Lower leg skin (tissue), 3 donors: ENCODE measurements at regions not wholly inside any gene's neighbourhood (a gene's known extent, or its start where the extent isn't known, plus 50 kb on each side); places are given as distances from the start of the nearest gene placed in this dataset.

ENCODE experiments used
- POLR2A ChIP-seq, 2 donors: fragments of 450-650 bp; IDR thresholded peaks; one replicate each; pipeline ENCODE4 v1.6.1; 2016 to 2017; ENCODE audit warnings: antibody characterized with exemption in 2 of 2, mild to moderate bottlenecking in 1 of 2, moderate library complexity in 1 of 2
- TF ChIP-seq, protein P1 (sequence below), 3 donors: fragments of 450-650 bp; IDR thresholded peaks; one replicate each; pipeline ENCODE4 v1.5.1; 2016; ENCODE audit warnings: antibody characterized with exemption in 3 of 3, mild to moderate bottlenecking in 3 of 3, moderate library complexity in 2 of 3

DNA sequence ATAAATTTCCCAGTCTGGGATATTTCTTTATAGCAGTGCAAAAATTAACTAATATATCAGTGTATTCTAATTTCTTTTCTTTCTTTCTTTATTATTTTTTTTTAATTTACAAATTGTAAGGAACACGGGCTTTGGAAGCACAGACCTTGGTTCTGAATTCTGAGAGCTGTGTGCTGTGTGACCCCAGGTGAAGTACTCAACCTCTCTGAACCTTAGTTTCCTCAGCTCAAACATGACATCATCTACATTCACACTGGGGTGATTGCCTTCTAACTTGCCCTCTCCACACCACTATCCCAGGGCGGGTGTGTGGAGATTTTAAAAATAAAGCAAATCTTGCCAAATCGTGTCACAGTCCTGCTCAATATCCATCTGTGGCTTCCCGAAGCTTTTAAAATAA, 282.8 kb downstream of the C12orf75 start:
- TF ChIP-seq, protein P1, sequence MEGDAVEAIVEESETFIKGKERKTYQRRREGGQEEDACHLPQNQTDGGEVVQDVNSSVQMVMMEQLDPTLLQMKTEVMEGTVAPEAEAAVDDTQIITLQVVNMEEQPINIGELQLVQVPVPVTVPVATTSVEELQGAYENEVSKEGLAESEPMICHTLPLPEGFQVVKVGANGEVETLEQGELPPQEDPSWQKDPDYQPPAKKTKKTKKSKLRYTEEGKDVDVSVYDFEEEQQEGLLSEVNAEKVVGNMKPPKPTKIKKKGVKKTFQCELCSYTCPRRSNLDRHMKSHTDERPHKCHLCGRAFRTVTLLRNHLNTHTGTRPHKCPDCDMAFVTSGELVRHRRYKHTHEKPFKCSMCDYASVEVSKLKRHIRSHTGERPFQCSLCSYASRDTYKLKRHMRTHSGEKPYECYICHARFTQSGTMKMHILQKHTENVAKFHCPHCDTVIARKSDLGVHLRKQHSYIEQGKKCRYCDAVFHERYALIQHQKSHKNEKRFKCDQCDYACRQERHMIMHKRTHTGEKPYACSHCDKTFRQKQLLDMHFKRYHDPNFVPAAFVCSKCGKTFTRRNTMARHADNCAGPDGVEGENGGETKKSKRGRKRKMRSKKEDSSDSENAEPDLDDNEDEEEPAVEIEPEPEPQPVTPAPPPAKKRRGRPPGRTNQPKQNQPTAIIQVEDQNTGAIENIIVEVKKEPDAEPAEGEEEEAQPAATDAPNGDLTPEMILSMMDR (IDR thresholded peaks at IDR 0.05): no peak
- no peak for TF ChIP-seq POLR2A (IDR thresholded peaks at IDR 0.05)
